ENCODE measurements at regions not wholly inside any gene's neighbourhood (a gene's known extent, or its start where the extent isn't known, plus 50 kb on each side); places are given as distances from the start of the nearest gene placed in this dataset.

DNA sequence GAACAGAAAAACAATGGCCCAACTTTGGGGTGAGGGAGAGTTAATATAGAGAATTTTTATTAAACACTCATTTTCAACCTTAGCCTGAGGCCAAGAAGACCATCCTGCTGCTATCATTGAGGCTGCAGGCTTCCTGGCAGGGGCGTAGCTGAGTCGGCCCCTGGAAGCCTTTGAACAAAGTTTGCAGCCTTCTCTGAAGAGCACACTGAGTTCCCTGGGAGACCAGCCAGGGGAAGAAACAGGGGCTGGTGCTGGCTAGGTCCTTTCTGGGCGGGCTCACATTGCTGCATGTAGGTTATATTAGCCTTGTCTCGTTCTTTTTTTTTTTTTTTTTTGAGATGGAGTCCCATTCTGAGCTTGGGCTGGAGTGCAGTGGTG is 126.8 kb upstream of the HS6ST1 start:
- TF ChIP-seq, protein P1, sequence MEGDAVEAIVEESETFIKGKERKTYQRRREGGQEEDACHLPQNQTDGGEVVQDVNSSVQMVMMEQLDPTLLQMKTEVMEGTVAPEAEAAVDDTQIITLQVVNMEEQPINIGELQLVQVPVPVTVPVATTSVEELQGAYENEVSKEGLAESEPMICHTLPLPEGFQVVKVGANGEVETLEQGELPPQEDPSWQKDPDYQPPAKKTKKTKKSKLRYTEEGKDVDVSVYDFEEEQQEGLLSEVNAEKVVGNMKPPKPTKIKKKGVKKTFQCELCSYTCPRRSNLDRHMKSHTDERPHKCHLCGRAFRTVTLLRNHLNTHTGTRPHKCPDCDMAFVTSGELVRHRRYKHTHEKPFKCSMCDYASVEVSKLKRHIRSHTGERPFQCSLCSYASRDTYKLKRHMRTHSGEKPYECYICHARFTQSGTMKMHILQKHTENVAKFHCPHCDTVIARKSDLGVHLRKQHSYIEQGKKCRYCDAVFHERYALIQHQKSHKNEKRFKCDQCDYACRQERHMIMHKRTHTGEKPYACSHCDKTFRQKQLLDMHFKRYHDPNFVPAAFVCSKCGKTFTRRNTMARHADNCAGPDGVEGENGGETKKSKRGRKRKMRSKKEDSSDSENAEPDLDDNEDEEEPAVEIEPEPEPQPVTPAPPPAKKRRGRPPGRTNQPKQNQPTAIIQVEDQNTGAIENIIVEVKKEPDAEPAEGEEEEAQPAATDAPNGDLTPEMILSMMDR (IDR thresholded peaks at IDR 0.05; ENCODE audit: insufficient read depth, low read length), result no peak
- TF ChIP-seq GABPA (IDR thresholded peaks at IDR 0.05; ENCODE audit: low read depth) (no peak), POLR2AphosphoS5 (IDR thresholded peaks at IDR 0.05; ENCODE audit: low read depth) (no peak)

All from HL-60 (cell line).